ENCODE measurements at regions not wholly inside any gene's neighbourhood (a gene's known extent, or its start where the extent isn't known, plus 50 kb on each side); places are given as distances from the start of the nearest gene placed in this dataset.

DNA sequence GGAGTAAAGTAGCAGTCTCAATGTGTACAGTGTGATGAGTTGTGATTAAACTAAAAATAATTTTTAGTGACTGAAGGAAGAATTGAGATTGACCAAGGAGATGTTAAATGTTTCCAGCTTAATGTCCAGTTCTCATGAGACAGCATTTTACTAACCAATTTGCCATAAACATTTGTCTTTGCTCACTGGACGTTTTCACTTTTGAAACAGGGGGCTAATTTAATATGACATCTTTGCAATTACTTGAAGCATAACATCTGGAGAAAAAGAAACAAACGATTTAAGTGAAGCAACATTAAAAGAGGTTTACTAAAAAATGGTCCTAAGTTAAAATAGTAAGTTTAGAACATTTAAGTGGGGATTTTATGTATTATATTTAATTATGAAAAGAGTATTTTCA is 443.8 kb downstream of the BCKDHB start:
- Histone ChIP-seq H3K27ac (ENCODE audit: low read depth in 2 of 2, low read length in 2 of 2) (no peak overlapping the region), H3K9ac (ENCODE audit: low read depth in 1 of 2, low read length in 2 of 2) (no peak overlapping the region), H3K4me3 (ENCODE audit: low read length in 2 of 2) (no peak overlapping the region), H3K36me3 (ENCODE audit: control insufficient read depth in 2 of 2, insufficient read depth in 2 of 2, low read length in 2 of 2) (no peaks in the 10 kb centered on the region), H3K27me3 (ENCODE audit: control insufficient read depth in 2 of 2, insufficient read depth in 2 of 2, low read length in 2 of 2) (no peaks in the 10 kb centered on the region), H3K4me1 (ENCODE audit: control insufficient read depth in 2 of 2, insufficient read depth in 2 of 2, low read length in 2 of 2) (no peaks in the 10 kb centered on the region), H3K9me3 (ENCODE audit: control insufficient read depth in 2 of 2, low read length in 2 of 2) (no peaks in the 10 kb centered on the region)

DNA sequence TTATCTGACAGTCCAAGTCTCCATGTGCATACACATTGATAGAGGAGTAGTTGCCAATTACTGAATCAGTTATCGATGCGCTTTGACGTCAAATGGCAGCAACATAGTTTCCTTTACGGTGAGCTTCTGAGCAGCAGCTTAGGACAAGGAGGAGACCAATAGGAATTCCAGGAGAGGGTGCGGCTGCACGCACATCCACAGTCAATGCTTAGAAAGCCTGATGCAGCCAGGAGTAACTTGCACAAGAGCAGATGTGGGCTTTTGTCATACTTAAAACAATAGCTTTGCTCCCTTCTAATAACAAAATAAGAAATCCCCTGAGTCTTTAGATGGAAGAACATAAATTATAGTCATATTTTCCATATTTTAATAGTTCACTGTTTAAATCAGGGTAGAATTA is 442.1 kb downstream of the BCKDHB start:
- H3K36me3 ChIP-seq (ENCODE audit: control insufficient read depth in 2 of 2, insufficient read depth in 2 of 2, low read length in 2 of 2): no peaks in the 10 kb centered on the region
- no peaks in the 10 kb centered on the region for H3K4me1 ChIP-seq (ENCODE audit: control insufficient read depth in 2 of 2, insufficient read depth in 2 of 2, low read length in 2 of 2)
- no peaks in the 10 kb centered on the region for H3K27me3 ChIP-seq (ENCODE audit: control insufficient read depth in 2 of 2, insufficient read depth in 2 of 2, low read length in 2 of 2)
- no peak overlapping the region for H3K9ac ChIP-seq (ENCODE audit: low read depth in 1 of 2, low read length in 2 of 2)
- no peak overlapping the region for H3K27ac ChIP-seq (ENCODE audit: low read depth in 2 of 2, low read length in 2 of 2)
- no peak overlapping the region for H3K4me3 ChIP-seq (ENCODE audit: low read length in 2 of 2)
- no peaks in the 10 kb centered on the region for H3K9me3 ChIP-seq (ENCODE audit: control insufficient read depth in 2 of 2, low read length in 2 of 2)

DNA sequence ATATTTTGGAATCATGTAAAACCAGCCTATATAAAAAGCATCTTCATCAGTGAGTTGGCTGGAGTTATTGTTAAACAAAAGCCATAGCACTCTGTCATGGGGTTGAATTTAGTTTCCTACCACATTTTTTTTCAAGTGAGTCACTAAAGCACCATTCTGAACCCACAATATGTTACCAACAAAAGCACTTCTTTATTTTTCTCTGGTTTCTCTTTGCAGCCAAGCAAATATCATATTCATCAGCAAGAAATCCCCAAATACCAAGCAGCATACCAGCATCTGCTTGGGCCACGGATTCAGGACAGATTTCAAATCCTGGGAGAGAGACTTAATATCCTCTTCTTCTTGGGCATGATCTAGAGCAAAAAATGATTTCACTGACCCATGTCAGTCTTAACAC is 441.4 kb downstream of the BCKDHB start:
- Histone ChIP-seq H3K27me3 (ENCODE audit: control insufficient read depth in 2 of 2, insufficient read depth in 2 of 2, low read length in 2 of 2) (no peaks in the 10 kb centered on the region), H3K4me1 (ENCODE audit: control insufficient read depth in 2 of 2, insufficient read depth in 2 of 2, low read length in 2 of 2) (no peaks in the 10 kb centered on the region), H3K9ac (ENCODE audit: low read depth in 1 of 2, low read length in 2 of 2) (no peak overlapping the region), H3K9me3 (ENCODE audit: control insufficient read depth in 2 of 2, low read length in 2 of 2) (no peaks in the 10 kb centered on the region), H3K27ac (ENCODE audit: low read depth in 2 of 2, low read length in 2 of 2) (no peak overlapping the region), H3K36me3 (ENCODE audit: control insufficient read depth in 2 of 2, insufficient read depth in 2 of 2, low read length in 2 of 2) (no peaks in the 10 kb centered on the region), H3K4me3 (ENCODE audit: low read length in 2 of 2) (no peak overlapping the region)

DNA sequence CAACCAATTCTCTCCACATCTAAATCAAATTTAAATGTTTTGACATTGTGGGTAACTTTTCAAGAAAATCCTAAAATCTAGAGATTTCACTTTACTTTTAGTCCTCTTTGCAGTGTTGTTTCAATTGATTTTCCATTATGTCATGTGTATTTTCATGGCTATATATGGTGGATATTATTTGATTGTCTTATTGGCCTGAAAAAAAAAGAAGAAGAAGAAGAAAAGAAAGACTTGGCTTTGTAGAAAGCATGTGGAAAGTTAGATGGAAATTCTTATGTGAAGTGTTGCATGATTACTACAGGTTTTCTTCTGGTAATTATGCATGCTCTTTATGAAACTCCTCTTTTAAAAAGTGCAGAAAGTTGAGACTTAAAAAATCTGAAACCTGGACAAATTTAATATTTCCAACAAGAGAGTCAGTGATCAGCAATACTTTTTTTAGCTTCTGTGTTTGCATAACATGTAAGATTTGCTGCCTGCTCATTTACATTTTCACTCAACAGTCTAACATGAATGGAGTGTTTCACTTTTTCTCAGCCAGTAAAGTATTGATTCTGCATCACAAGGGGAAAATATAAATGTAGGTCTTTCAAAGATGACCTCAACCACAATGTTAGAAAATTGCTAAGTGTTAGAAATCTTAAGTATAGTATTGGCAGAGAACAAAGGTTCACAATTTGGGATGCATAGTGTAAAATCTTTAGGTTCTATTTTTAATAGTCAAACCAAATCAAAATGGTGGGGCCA is 438.7 kb downstream of the BCKDHB start:
- Histone ChIP-seq H3K9me3 (ENCODE audit: control insufficient read depth in 2 of 2, low read length in 2 of 2) (no peaks in the 10 kb centered on the region), H3K9ac (ENCODE audit: low read depth in 1 of 2, low read length in 2 of 2) (no peak overlapping the region), H3K4me1 (ENCODE audit: control insufficient read depth in 2 of 2, insufficient read depth in 2 of 2, low read length in 2 of 2) (no peaks in the 10 kb centered on the region), H3K4me3 (ENCODE audit: low read length in 2 of 2) (no peak overlapping the region), H3K36me3 (ENCODE audit: control insufficient read depth in 2 of 2, insufficient read depth in 2 of 2, low read length in 2 of 2) (no peaks in the 10 kb centered on the region), H3K27ac (ENCODE audit: low read depth in 2 of 2, low read length in 2 of 2) (no peak overlapping the region), H3K27me3 (ENCODE audit: control insufficient read depth in 2 of 2, insufficient read depth in 2 of 2, low read length in 2 of 2) (no peaks in the 10 kb centered on the region)

DNA sequence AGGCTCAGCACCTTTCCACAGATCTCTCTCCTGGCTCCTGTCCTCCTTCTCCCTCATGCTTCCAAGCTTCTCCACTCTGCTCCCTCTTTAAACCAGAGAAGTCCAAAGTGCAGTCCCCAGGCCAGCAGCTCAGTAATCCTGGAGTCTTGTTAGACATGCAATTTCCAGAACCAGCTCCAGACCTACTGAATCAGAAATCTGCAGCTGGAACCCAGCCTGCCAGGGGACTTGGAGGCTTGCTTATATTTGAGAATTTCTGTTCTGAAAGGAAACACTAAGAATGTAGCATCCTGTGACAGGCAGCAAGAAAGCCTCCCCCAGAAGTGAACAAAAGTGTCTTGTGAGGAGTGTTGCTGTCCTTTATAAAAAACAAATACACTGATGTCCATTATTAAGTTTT is 438.1 kb downstream of the BCKDHB start:
- no peaks in the 10 kb centered on the region for H3K27me3 ChIP-seq (ENCODE audit: control insufficient read depth in 2 of 2, insufficient read depth in 2 of 2, low read length in 2 of 2)
- no peak overlapping the region for H3K27ac ChIP-seq (ENCODE audit: low read depth in 2 of 2, low read length in 2 of 2)
- H3K4me1 ChIP-seq (ENCODE audit: control insufficient read depth in 2 of 2, insufficient read depth in 2 of 2, low read length in 2 of 2): no peaks in the 10 kb centered on the region
- no peaks in the 10 kb centered on the region for H3K36me3 ChIP-seq (ENCODE audit: control insufficient read depth in 2 of 2, insufficient read depth in 2 of 2, low read length in 2 of 2)
- H3K9ac ChIP-seq (ENCODE audit: low read depth in 1 of 2, low read length in 2 of 2): no peak overlapping the region
- H3K4me3 ChIP-seq (ENCODE audit: low read length in 2 of 2): no peak overlapping the region
- H3K9me3 ChIP-seq (ENCODE audit: control insufficient read depth in 2 of 2, low read length in 2 of 2): no peaks in the 10 kb centered on the region

DNA sequence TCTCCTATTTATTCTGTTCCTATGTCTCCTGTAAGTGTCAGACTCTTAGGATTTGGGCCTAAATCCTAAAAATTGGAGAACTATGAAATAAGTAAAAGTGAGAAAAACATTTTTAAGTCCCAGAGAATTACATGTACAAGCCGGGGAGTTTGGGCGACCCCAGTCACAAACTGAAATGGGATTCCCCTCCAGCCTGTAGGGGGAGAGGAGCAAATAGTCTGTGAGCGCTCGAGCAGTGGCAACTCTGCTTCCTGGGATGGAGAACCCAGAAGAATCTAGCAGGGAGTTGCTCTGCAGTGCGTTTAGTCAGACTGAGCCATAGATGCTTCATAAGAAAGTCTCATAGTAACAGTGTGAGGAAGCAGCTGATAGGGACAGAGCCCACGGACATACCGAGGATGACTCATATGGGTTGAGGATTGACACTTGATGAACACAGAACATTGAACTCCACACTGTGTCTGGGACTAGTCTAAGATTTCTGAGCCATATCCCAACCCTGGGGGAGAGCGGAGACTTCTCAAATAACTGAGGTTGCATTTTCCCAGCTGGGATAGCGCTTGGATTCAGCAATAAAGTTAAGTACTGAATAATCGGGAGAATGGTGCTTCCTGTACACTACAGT is 437.2 kb downstream of the BCKDHB start:
- Histone ChIP-seq H3K9ac (ENCODE audit: low read depth in 1 of 2, low read length in 2 of 2) (no peak overlapping the region), H3K27ac (ENCODE audit: low read depth in 2 of 2, low read length in 2 of 2) (no peak overlapping the region)

DNA sequence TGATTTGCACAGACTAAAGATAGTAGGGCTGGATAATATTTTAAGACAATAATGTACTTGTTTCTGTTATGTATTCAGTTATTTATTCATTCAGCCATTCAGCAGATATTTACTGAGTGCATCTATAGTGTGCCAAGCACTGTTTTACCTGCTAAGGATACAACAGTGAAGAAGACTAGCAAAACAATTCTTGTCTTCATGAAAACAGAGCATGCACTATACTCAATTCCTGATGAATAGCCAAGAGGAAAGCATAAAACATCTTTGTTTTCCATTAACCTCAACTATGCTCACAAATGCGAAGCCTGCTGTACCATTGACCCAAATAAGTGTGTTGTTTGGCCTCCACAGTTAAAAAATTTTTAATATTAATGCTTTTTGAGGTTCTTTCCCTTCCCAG is 436.7 kb downstream of the BCKDHB start:
- Histone ChIP-seq H3K9me3 (ENCODE audit: control insufficient read depth in 2 of 2, low read length in 2 of 2) (no peaks in the 10 kb centered on the region), H3K9ac (ENCODE audit: low read depth in 1 of 2, low read length in 2 of 2) (no peak overlapping the region), H3K27ac (ENCODE audit: low read depth in 2 of 2, low read length in 2 of 2) (no peak overlapping the region), H3K36me3 (ENCODE audit: control insufficient read depth in 2 of 2, insufficient read depth in 2 of 2, low read length in 2 of 2) (no peaks in the 10 kb centered on the region), H3K4me3 (ENCODE audit: low read length in 2 of 2) (no peak overlapping the region), H3K4me1 (ENCODE audit: control insufficient read depth in 2 of 2, insufficient read depth in 2 of 2, low read length in 2 of 2) (no peaks in the 10 kb centered on the region), H3K27me3 (ENCODE audit: control insufficient read depth in 2 of 2, insufficient read depth in 2 of 2, low read length in 2 of 2) (no peaks in the 10 kb centered on the region)

More for the DNA sequence above, 437.2 kb downstream of the BCKDHB start:
- H3K27me3 ChIP-seq (ENCODE audit: control insufficient read depth in 2 of 2, insufficient read depth in 2 of 2, low read length in 2 of 2): no peaks in the 10 kb centered on the region
- H3K9me3 ChIP-seq (ENCODE audit: control insufficient read depth in 2 of 2, low read length in 2 of 2): no peaks in the 10 kb centered on the region
- H3K4me3 ChIP-seq (ENCODE audit: low read length in 2 of 2): no peak overlapping the region
- no peaks in the 10 kb centered on the region for H3K4me1 ChIP-seq (ENCODE audit: control insufficient read depth in 2 of 2, insufficient read depth in 2 of 2, low read length in 2 of 2)
- no peaks in the 10 kb centered on the region for H3K36me3 ChIP-seq (ENCODE audit: control insufficient read depth in 2 of 2, insufficient read depth in 2 of 2, low read length in 2 of 2)

DNA sequence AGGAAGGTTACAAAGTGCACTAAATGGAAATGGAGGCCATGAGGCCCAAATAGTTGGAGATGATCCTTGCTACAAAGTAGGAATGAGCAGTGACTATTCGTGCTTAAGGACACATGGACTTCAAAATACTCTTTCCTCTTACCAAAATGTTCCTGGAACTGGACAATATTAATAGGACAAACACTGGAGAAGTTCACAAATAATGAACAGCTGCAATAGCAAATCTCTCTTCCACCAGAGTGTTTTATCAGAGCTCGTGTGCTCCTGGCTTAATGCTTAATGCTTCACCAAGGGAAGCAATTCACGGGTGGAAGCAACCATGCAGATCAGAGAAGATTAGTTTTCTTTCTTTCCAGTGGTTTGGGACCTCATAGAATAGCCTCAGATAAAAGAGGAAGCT is 435.4 kb downstream of the BCKDHB start:
- no peaks in the 10 kb centered on the region for H3K36me3 ChIP-seq (ENCODE audit: control insufficient read depth in 2 of 2, insufficient read depth in 2 of 2, low read length in 2 of 2)
- no peak overlapping the region for H3K27ac ChIP-seq (ENCODE audit: low read depth in 2 of 2, low read length in 2 of 2)
- no peak overlapping the region for H3K4me3 ChIP-seq (ENCODE audit: low read length in 2 of 2)
- no peaks in the 10 kb centered on the region for H3K9me3 ChIP-seq (ENCODE audit: control insufficient read depth in 2 of 2, low read length in 2 of 2)
- H3K27me3 ChIP-seq (ENCODE audit: control insufficient read depth in 2 of 2, insufficient read depth in 2 of 2, low read length in 2 of 2): no peaks in the 10 kb centered on the region
- H3K9ac ChIP-seq (ENCODE audit: low read depth in 1 of 2, low read length in 2 of 2): no peak overlapping the region
- H3K4me1 ChIP-seq (ENCODE audit: control insufficient read depth in 2 of 2, insufficient read depth in 2 of 2, low read length in 2 of 2): no peaks in the 10 kb centered on the region

DNA sequence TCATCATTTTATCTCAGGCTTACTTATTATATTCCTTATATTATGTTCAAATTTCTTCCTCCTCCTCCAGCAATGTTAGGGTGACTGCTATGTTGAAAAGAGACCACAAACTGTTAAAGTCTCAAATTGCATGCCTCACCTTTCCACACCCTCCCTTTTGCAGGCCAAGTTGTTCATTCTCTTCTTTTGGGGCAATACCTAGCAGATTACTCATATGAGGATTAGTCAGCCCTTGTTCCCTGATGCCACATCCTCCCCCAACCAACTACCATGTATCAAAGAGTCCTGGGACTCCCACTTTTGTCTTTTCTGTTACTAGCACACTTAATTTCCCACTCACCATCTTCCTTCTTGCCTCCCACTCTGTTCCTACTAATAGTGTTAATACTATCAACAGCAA is 434.7 kb downstream of the BCKDHB start:
- Histone ChIP-seq H3K4me1 (ENCODE audit: control insufficient read depth in 2 of 2, insufficient read depth in 2 of 2, low read length in 2 of 2) (no peaks in the 10 kb centered on the region), H3K4me3 (ENCODE audit: low read length in 2 of 2) (no peak overlapping the region), H3K27ac (ENCODE audit: low read depth in 2 of 2, low read length in 2 of 2) (no peak overlapping the region), H3K27me3 (ENCODE audit: control insufficient read depth in 2 of 2, insufficient read depth in 2 of 2, low read length in 2 of 2) (no peaks in the 10 kb centered on the region), H3K9ac (ENCODE audit: low read depth in 1 of 2, low read length in 2 of 2) (no peak overlapping the region), H3K9me3 (ENCODE audit: control insufficient read depth in 2 of 2, low read length in 2 of 2) (no peaks in the 10 kb centered on the region), H3K36me3 (ENCODE audit: control insufficient read depth in 2 of 2, insufficient read depth in 2 of 2, low read length in 2 of 2) (no peaks in the 10 kb centered on the region)

DNA sequence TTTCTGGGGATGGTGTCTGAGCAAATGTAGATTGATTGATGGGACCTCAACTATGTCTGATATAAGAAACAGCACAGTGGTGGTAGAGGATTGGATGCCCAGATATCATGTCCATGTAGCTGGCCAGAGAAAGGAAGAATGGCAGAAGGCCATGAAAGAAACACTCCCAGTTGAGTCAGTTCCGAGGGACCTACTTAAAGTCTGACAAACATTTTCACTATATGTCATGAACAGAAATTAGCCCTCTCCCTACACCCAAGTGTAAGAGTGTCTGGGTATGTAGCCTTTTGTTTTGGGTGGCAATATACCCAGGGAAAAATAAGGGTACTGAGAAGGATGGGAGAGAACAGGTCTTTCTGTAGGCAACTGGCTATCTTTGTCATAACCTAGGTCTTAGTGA is 434.2 kb downstream of the BCKDHB start:
- no peaks in the 10 kb centered on the region for H3K36me3 ChIP-seq (ENCODE audit: control insufficient read depth in 2 of 2, insufficient read depth in 2 of 2, low read length in 2 of 2)
- H3K4me1 ChIP-seq (ENCODE audit: control insufficient read depth in 2 of 2, insufficient read depth in 2 of 2, low read length in 2 of 2): no peaks in the 10 kb centered on the region
- H3K9me3 ChIP-seq (ENCODE audit: control insufficient read depth in 2 of 2, low read length in 2 of 2): no peaks in the 10 kb centered on the region
- no peak overlapping the region for H3K27ac ChIP-seq (ENCODE audit: low read depth in 2 of 2, low read length in 2 of 2)
- H3K27me3 ChIP-seq (ENCODE audit: control insufficient read depth in 2 of 2, insufficient read depth in 2 of 2, low read length in 2 of 2): no peaks in the 10 kb centered on the region
- no peak overlapping the region for H3K4me3 ChIP-seq (ENCODE audit: low read length in 2 of 2)
- H3K9ac ChIP-seq (ENCODE audit: low read depth in 1 of 2, low read length in 2 of 2): no peak overlapping the region
